GM13976 (cell line): ENCODE measurements at regions not wholly inside any gene's neighbourhood (a gene's known extent, or its start where the extent isn't known, plus 50 kb on each side); places are given as distances from the start of the nearest gene placed in this dataset.
"Not testable (repeated sequence)": the region's sequence is repeated elsewhere in the genome, so short reads cannot be mapped to it uniquely, and the experiment has no call there.

Experiments
- DNase-seq: peaks from one replicate; pipeline ENCODE4 v3.0.0; 2012; ENCODE audit warnings: low spot score
- CTCF ChIP-seq: IDR thresholded peaks from 2 replicates; pipeline ENCODE4 v1.5.1; 2012; ENCODE audit warnings: borderline replicate concordance, mild to moderate bottlenecking; ENCODE audit not compliant: insufficient read depth; ENCODE audit errors: extremely low read depth, missing control alignments, control extremely low read depth
- in situ Hi-C: fragments of 300-500 bp; cut with MboI; formaldehyde crosslinking; loops from one replicate; pipeline ENCODE4 v1.12.0; 2022; ENCODE audit warnings: low sequenced_read_pairs, mixed read lengths, inconsistent platforms; ENCODE audit not compliant: unreplicated experiment

- DNase-seq: no peak
- in situ Hi-C loops: no loop called here
Measured at GRCh38 chr15:69871511-69872134, 226.1 kb downstream of the TLE3 start.

GRCh38 chr15:69873807-69874206, 223.9 kb downstream of the TLE3 start:
- no peak for TF ChIP-seq CTCF
- in situ Hi-C loops: no loop called here

More at GRCh38 chr15:69871511-69872134, 226.1 kb downstream of the TLE3 start:
- no peak for TF ChIP-seq CTCF

GRCh38 chr15:69874321-69874720, 223.4 kb downstream of the TLE3 start:
- in situ Hi-C loops: no loop called here
- TF ChIP-seq CTCF: no peak
- DNase-seq: no peak

More at GRCh38 chr15:69873807-69874206, 223.9 kb downstream of the TLE3 start:
- DNase-seq: no peak

GRCh38 chr15:69876064-69876940, 221.4 kb downstream of the TLE3 start:
- in situ Hi-C loops: no loop called here
- no peak for DNase-seq
- no peak for TF ChIP-seq CTCF

GRCh38 chr15:69879963-69880362, 217.8 kb downstream of the TLE3 start:
- in situ Hi-C loops, DNase-seq: not testable (repeated sequence)

- no peak for TF ChIP-seq CTCF
- no peak for DNase-seq
- in situ Hi-C loops: no loop called here
Measured at GRCh38 chr15:69880571-69881301, 217.0 kb downstream of the TLE3 start.
